Adipocyte (in vitro differentiated cells): ENCODE measurements at regions not wholly inside any gene's neighbourhood (a gene's known extent, or its start where the extent isn't known, plus 50 kb on each side); places are given as distances from the start of the nearest gene placed in this dataset.

Experiments used
- DNase-seq: peaks from one replicate; pipeline ENCODE4 v3.0.0-alpha.2; 2015; ENCODE audit warnings: low read depth
- H3K27me3 ChIP-seq: replicated peaks from 2 replicates; pipeline ENCODE4 v1.7.0; 2013; ENCODE audit warnings: mild to moderate bottlenecking, low read length, moderate library complexity; ENCODE audit not compliant: control insufficient read depth, insufficient read depth
- H3K36me3 ChIP-seq: 2 replicates; pipeline ENCODE4 v1.7.0; 2013; ENCODE audit warnings: low read length, mild to moderate bottlenecking, moderate library complexity; ENCODE audit not compliant: control insufficient read depth, insufficient read depth, severe bottlenecking
- H3K4me1 ChIP-seq: 2 replicates; pipeline ENCODE4 v1.7.0; 2013; ENCODE audit warnings: mild to moderate bottlenecking, low read length, moderate library complexity; ENCODE audit not compliant: control insufficient read depth, insufficient read depth
- H3K4me3 ChIP-seq: 2 replicates; pipeline ENCODE4 v1.7.0; 2013; ENCODE audit warnings: mild to moderate bottlenecking, low read length, moderate library complexity
- H3K9ac ChIP-seq: 2 replicates; pipeline ENCODE4 v1.7.0; 2013; ENCODE audit warnings: mild to moderate bottlenecking, low read length, moderate library complexity
- H3K9me3 ChIP-seq: 2 replicates; pipeline ENCODE4 v1.7.0; 2013; ENCODE audit warnings: mild to moderate bottlenecking, low read length, moderate library complexity; ENCODE audit not compliant: control insufficient read depth

GRCh38 chr12:97182769-97183168 lies 275.7 kb downstream of the NEDD1 start:
- Histone ChIP-seq H3K9ac (no peak overlapping the region), H3K4me1 (no peaks in the 10 kb centered on the region), H3K4me3 (no peak overlapping the region), H3K9me3 (peaks cover 9% of the 10 kb centered on the region), H3K27me3 (no peaks in the 10 kb centered on the region), H3K36me3 (no peaks in the 10 kb centered on the region)
- no peak for DNase-seq

GRCh38 chr12:97184127-97184773 lies 277.2 kb downstream of the NEDD1 start:
- H3K9me3 ChIP-seq: peaks cover 10% of the 10 kb centered on the region
- no peak overlapping the region for H3K9ac ChIP-seq
- H3K36me3 ChIP-seq: no peaks in the 10 kb centered on the region

GRCh38 chr12:97185567-97185966 lies 277.0 kb upstream of the RMST start:
- H3K27me3 ChIP-seq: no peaks in the 10 kb centered on the region

More at GRCh38 chr12:97184127-97184773, 277.2 kb downstream of the NEDD1 start:
- no peak overlapping the region for H3K4me3 ChIP-seq
- no peaks in the 10 kb centered on the region for H3K27me3 ChIP-seq
- DNase-seq: no peak
- no peaks in the 10 kb centered on the region for H3K4me1 ChIP-seq

GRCh38 chr12:97194546-97194945 lies 268.1 kb upstream of the RMST start:
- Histone ChIP-seq H3K9me3 (peaks cover 8% of the 10 kb centered on the region), H3K4me3 (no peak overlapping the region), H3K27me3 (no peaks in the 10 kb centered on the region), H3K9ac (no peak overlapping the region), H3K36me3 (no peaks in the 10 kb centered on the region), H3K4me1 (no peaks in the 10 kb centered on the region)
- no peak for DNase-seq

More at GRCh38 chr12:97185567-97185966, 277.0 kb upstream of the RMST start:
- DNase-seq: no peak
- Histone ChIP-seq H3K4me3 (no peak overlapping the region), H3K9ac (no peak overlapping the region), H3K4me1 (no peaks in the 10 kb centered on the region), H3K9me3 (peaks cover 10% of the 10 kb centered on the region), H3K36me3 (no peaks in the 10 kb centered on the region)

GRCh38 chr12:97200181-97200580 lies 262.4 kb upstream of the RMST start:
- Histone ChIP-seq H3K9me3 (no peaks in the 10 kb centered on the region), H3K4me1 (no peaks in the 10 kb centered on the region), H3K36me3 (no peaks in the 10 kb centered on the region), H3K27me3 (no peaks in the 10 kb centered on the region), H3K9ac (no peak overlapping the region), H3K4me3 (no peak overlapping the region)
- no peak for DNase-seq

- Histone ChIP-seq H3K4me1 (no peaks in the 10 kb centered on the region), H3K27me3 (no peaks in the 10 kb centered on the region), H3K9me3 (peaks cover 3% of the 10 kb centered on the region)
Measured at GRCh38 chr12:97203408-97203807, 259.2 kb upstream of the RMST start.

GRCh38 chr12:97209997-97210396 lies 252.6 kb upstream of the RMST start:
- H3K4me1 ChIP-seq: no peaks in the 10 kb centered on the region
- H3K36me3 ChIP-seq: no peaks in the 10 kb centered on the region
- peaks cover 3% of the 10 kb centered on the region for H3K9me3 ChIP-seq
- no peaks in the 10 kb centered on the region for H3K27me3 ChIP-seq
- H3K9ac ChIP-seq: no peak overlapping the region
- DNase-seq: no peak
- no peak overlapping the region for H3K4me3 ChIP-seq

More at GRCh38 chr12:97203408-97203807, 259.2 kb upstream of the RMST start:
- no peak overlapping the region for H3K9ac ChIP-seq
- no peak for DNase-seq
- no peak overlapping the region for H3K4me3 ChIP-seq
- no peaks in the 10 kb centered on the region for H3K36me3 ChIP-seq

- Histone ChIP-seq H3K9me3 (peaks cover 3% of the 10 kb centered on the region), H3K4me3 (no peak overlapping the region), H3K27me3 (no peaks in the 10 kb centered on the region), H3K36me3 (no peaks in the 10 kb centered on the region), H3K4me1 (no peaks in the 10 kb centered on the region), H3K9ac (no peak overlapping the region)
- DNase-seq: no peak
Measured at GRCh38 chr12:97211416-97211930, 251.1 kb upstream of the RMST start.

- no peak for DNase-seq
- Histone ChIP-seq H3K4me3 (no peak overlapping the region), H3K4me1 (no peaks in the 10 kb centered on the region), H3K9ac (no peak overlapping the region), H3K9me3 (no peaks in the 10 kb centered on the region), H3K36me3 (no peaks in the 10 kb centered on the region), H3K27me3 (no peaks in the 10 kb centered on the region)
Measured at GRCh38 chr12:97216848-97217247, 245.8 kb upstream of the RMST start.

GRCh38 chr12:97222391-97222790 lies 240.2 kb upstream of the RMST start:
- H3K9me3 ChIP-seq: no peaks in the 10 kb centered on the region
- no peaks in the 10 kb centered on the region for H3K27me3 ChIP-seq
- no peak for DNase-seq
- H3K4me3 ChIP-seq: no peak overlapping the region
- no peak overlapping the region for H3K9ac ChIP-seq
- no peaks in the 10 kb centered on the region for H3K36me3 ChIP-seq
- H3K4me1 ChIP-seq: no peaks in the 10 kb centered on the region

- no peaks in the 10 kb centered on the region for H3K4me1 ChIP-seq
- DNase-seq: no peak
- H3K9ac ChIP-seq: no peak overlapping the region
- no peaks in the 10 kb centered on the region for H3K36me3 ChIP-seq
- no peaks in the 10 kb centered on the region for H3K27me3 ChIP-seq
- no peaks in the 10 kb centered on the region for H3K9me3 ChIP-seq
- H3K4me3 ChIP-seq: no peak overlapping the region
Measured at GRCh38 chr12:97223419-97223818, 239.2 kb upstream of the RMST start.

- H3K9me3 ChIP-seq: no peaks in the 10 kb centered on the region
- H3K9ac ChIP-seq: no peak overlapping the region
- no peak overlapping the region for H3K4me3 ChIP-seq
- no peaks in the 10 kb centered on the region for H3K27me3 ChIP-seq
- no peak for DNase-seq
- no peaks in the 10 kb centered on the region for H3K36me3 ChIP-seq
- H3K4me1 ChIP-seq: no peaks in the 10 kb centered on the region
Measured at GRCh38 chr12:97229004-97229403, 233.6 kb upstream of the RMST start.
